ENCODE measurements at regions not wholly inside any gene's neighbourhood (a gene's known extent, or its start where the extent isn't known, plus 50 kb on each side); places are given as distances from the start of the nearest gene placed in this dataset.

- no peaks in the 10 kb centered on the region for H4K20me1 ChIP-seq (ENCODE audit: insufficient read depth)
- DNase-seq = no peak
- no TSS peak for BruUV-seq (replicated peaks)
- H3K9me3 ChIP-seq (ENCODE audit: insufficient read depth, low read depth) = no peaks in the 10 kb centered on the region
- H2AFZ ChIP-seq = no peak overlapping the region
- H3K9me2 ChIP-seq (ENCODE audit: insufficient read depth) = no peaks in the 10 kb centered on the region
- H3K4me2 ChIP-seq = no peak overlapping the region
- intact Hi-C loops (cut with micrococcal nuclease; ENCODE audit: unreplicated experiment) = no loop called here
- H3K27me3 ChIP-seq (ENCODE audit: insufficient read depth, low read depth) = no peaks in the 10 kb centered on the region
- no peak overlapping the region for H3K27ac ChIP-seq
- H3K4me1 ChIP-seq (replicated peaks; ENCODE audit: insufficient read depth) = no peaks in the 10 kb centered on the region
- H3K4me3 ChIP-seq = no peak overlapping the region
- no peak for TF ChIP-seq EZH2 (IDR thresholded peaks at IDR 0.05; ENCODE audit: low read depth)
- TF ChIP-seq CTCF (conservative IDR thresholded peaks at IDR 0.05) = no peak
- no peaks in the 10 kb centered on the region for H3K79me2 ChIP-seq (ENCODE audit: low read depth)
- ChIA-PET POLR2A (ENCODE audit: unreplicated experiment) (no interaction called here), CTCF (no interaction called here)
- H3K36me3 ChIP-seq (ENCODE audit: low read depth) = no peaks in the 10 kb centered on the region
- no peaks in the 10 kb centered on the region for H3F3A ChIP-seq (ENCODE audit: insufficient read depth, low read depth)
Measured at GRCh38 chr15:67892559-67893377, 52.9 kb upstream of the RNU6-1 start.

- H3K4me1 ChIP-seq (replicated peaks; ENCODE audit: insufficient read depth) = no peaks in the 10 kb centered on the region
- H3K79me2 ChIP-seq (ENCODE audit: low read depth) = no peaks in the 10 kb centered on the region
- H4K20me1 ChIP-seq (ENCODE audit: insufficient read depth) = no peaks in the 10 kb centered on the region
- no peak overlapping the region for H3K4me3 ChIP-seq
- no peaks in the 10 kb centered on the region for H3K9me2 ChIP-seq (ENCODE audit: insufficient read depth)
- no peak for DNase-seq
- TF ChIP-seq CTCF (conservative IDR thresholded peaks at IDR 0.05) (no peak), EZH2 (IDR thresholded peaks at IDR 0.05; ENCODE audit: low read depth) (no peak)
- no peak overlapping the region for H3K4me2 ChIP-seq
- no peak overlapping the region for H3K27ac ChIP-seq
- ChIA-PET POLR2A (ENCODE audit: unreplicated experiment) (no interaction called here), CTCF (no interaction called here)
- no peaks in the 10 kb centered on the region for H3K9me3 ChIP-seq (ENCODE audit: insufficient read depth, low read depth)
- H2AFZ ChIP-seq = no peak overlapping the region
- H3K36me3 ChIP-seq (ENCODE audit: low read depth) = no peaks in the 10 kb centered on the region
- H3K27me3 ChIP-seq (ENCODE audit: insufficient read depth, low read depth) = no peaks in the 10 kb centered on the region
- no peaks in the 10 kb centered on the region for H3F3A ChIP-seq (ENCODE audit: insufficient read depth, low read depth)
- BruUV-seq (replicated peaks) = no TSS peak
- intact Hi-C loops (cut with micrococcal nuclease; ENCODE audit: unreplicated experiment) = no loop called here
Measured at GRCh38 chr15:67895237-67895636, 55.4 kb upstream of the RNU6-1 start.

- no peak overlapping the region for H3K4me3 ChIP-seq
- no peaks in the 10 kb centered on the region for H3K79me2 ChIP-seq (ENCODE audit: low read depth)
- DNase-seq = no peak
- BruUV-seq (replicated peaks) = no TSS peak
- H3K9me3 ChIP-seq (ENCODE audit: insufficient read depth, low read depth) = no peaks in the 10 kb centered on the region
- no peak overlapping the region for H3K27ac ChIP-seq
- no peak overlapping the region for H2AFZ ChIP-seq
- no peaks in the 10 kb centered on the region for H3K36me3 ChIP-seq (ENCODE audit: low read depth)
- no peaks in the 10 kb centered on the region for H3F3A ChIP-seq (ENCODE audit: insufficient read depth, low read depth)
- H3K9me2 ChIP-seq (ENCODE audit: insufficient read depth) = no peaks in the 10 kb centered on the region
- H3K4me1 ChIP-seq (replicated peaks; ENCODE audit: insufficient read depth) = no peaks in the 10 kb centered on the region
- no peaks in the 10 kb centered on the region for H4K20me1 ChIP-seq (ENCODE audit: insufficient read depth)
- intact Hi-C loops (cut with micrococcal nuclease; ENCODE audit: unreplicated experiment) = no loop called here
- H3K27me3 ChIP-seq (ENCODE audit: insufficient read depth, low read depth) = no peaks in the 10 kb centered on the region
- no peak for TF ChIP-seq CTCF (conservative IDR thresholded peaks at IDR 0.05)
- TF ChIP-seq EZH2 (IDR thresholded peaks at IDR 0.05; ENCODE audit: low read depth) = no peak
- POLR2A ChIA-PET (ENCODE audit: unreplicated experiment) = no interaction called here
- CTCF ChIA-PET = no interaction called here
- H3K4me2 ChIP-seq = no peak overlapping the region
Measured at GRCh38 chr15:67897646-67898339, 57.9 kb upstream of the RNU6-1 start.
